ENCODE measurements at regions not wholly inside any gene's neighbourhood (a gene's known extent, or its start where the extent isn't known, plus 50 kb on each side); places are given as distances from the start of the nearest gene placed in this dataset.

- H3K36me3 Mint-ChIP-seq (ENCODE audit: low read depth) = peaks cover 79% of the 10 kb centered on the region
- H3K4me1 Mint-ChIP-seq = peaks cover 93% of the 10 kb centered on the region
- no peak for DNase-seq
- H3K9me3 Mint-ChIP-seq = no peaks in the 10 kb centered on the region
- no peak for ATAC-seq
- H3K4me3 Mint-ChIP-seq = no peak overlapping the region
- H3K27ac Mint-ChIP-seq = peak overlapping the region; percentile 94
- no peaks in the 10 kb centered on the region for H3K27me3 Mint-ChIP-seq
These were observed 170.2 kb upstream of the KLF14 start for GRCh38 chr7:130904031-130904757.

GRCh38 chr7:130904792-130905191 is 170.8 kb upstream of the KLF14 start:
- H3K9me3 Mint-ChIP-seq = no peaks in the 10 kb centered on the region
- H3K27me3 Mint-ChIP-seq = no peaks in the 10 kb centered on the region
- DNase-seq (no peak), ATAC-seq (no peak)
- peaks cover 79% of the 10 kb centered on the region for H3K36me3 Mint-ChIP-seq (ENCODE audit: low read depth)
- peaks cover 93% of the 10 kb centered on the region for H3K4me1 Mint-ChIP-seq
- no peak overlapping the region for H3K4me3 Mint-ChIP-seq
- H3K27ac Mint-ChIP-seq = peak overlapping the region; percentile 94

GRCh38 chr7:130906575-130906974 is 172.6 kb upstream of the KLF14 start:
- H3K27me3 Mint-ChIP-seq = no peaks in the 10 kb centered on the region
- no peaks in the 10 kb centered on the region for H3K9me3 Mint-ChIP-seq
- H3K27ac Mint-ChIP-seq = peak overlapping the region; percentile 94
- ATAC-seq = no peak
- no peak overlapping the region for H3K4me3 Mint-ChIP-seq
- no peak for DNase-seq
- peaks cover 80% of the 10 kb centered on the region for H3K36me3 Mint-ChIP-seq (ENCODE audit: low read depth)
- peaks cover 93% of the 10 kb centered on the region for H3K4me1 Mint-ChIP-seq

- peaks cover 93% of the 10 kb centered on the region for H3K4me1 Mint-ChIP-seq
- DNase-seq (no peak), ATAC-seq (no peak)
- H3K9me3 Mint-ChIP-seq = no peaks in the 10 kb centered on the region
- no peaks in the 10 kb centered on the region for H3K27me3 Mint-ChIP-seq
- peaks cover 80% of the 10 kb centered on the region for H3K36me3 Mint-ChIP-seq (ENCODE audit: low read depth)
- no peak overlapping the region for H3K4me3 Mint-ChIP-seq
- peak overlapping the region; percentile 70 for H3K27ac Mint-ChIP-seq
These were observed 173.4 kb upstream of the KLF14 start for GRCh38 chr7:130907439-130907838.

GRCh38 chr7:130908345-130909160 is 174.5 kb upstream of the KLF14 start:
- ATAC-seq = no peak
- no peaks in the 10 kb centered on the region for H3K9me3 Mint-ChIP-seq
- H3K27me3 Mint-ChIP-seq = no peaks in the 10 kb centered on the region
- peak overlapping the region; percentile 53 for H3K27ac Mint-ChIP-seq
- DNase-seq = no peak
- H3K36me3 Mint-ChIP-seq (ENCODE audit: low read depth) = peaks cover 78% of the 10 kb centered on the region
- H3K4me1 Mint-ChIP-seq = peaks cover 90% of the 10 kb centered on the region
- peak overlapping the region; percentile 82 for H3K4me3 Mint-ChIP-seq

GRCh38 chr7:130909161-130909836 is 175.3 kb upstream of the KLF14 start:
- H3K9me3 Mint-ChIP-seq = no peaks in the 10 kb centered on the region

GRCh38 chr7:130909881-130910672 is 176.1 kb upstream of the KLF14 start:
- H3K36me3 Mint-ChIP-seq (ENCODE audit: low read depth) = peaks cover 74% of the 10 kb centered on the region

More at GRCh38 chr7:130909161-130909836, 175.3 kb upstream of the KLF14 start:
- peak overlapping the region; percentile 82 for H3K4me3 Mint-ChIP-seq
- peaks cover 90% of the 10 kb centered on the region for H3K4me1 Mint-ChIP-seq
- DNase-seq (no peak), ATAC-seq (no peak)
- peak overlapping the region; percentile 99 for H3K27ac Mint-ChIP-seq
- peaks cover 76% of the 10 kb centered on the region for H3K36me3 Mint-ChIP-seq (ENCODE audit: low read depth)
- no peaks in the 10 kb centered on the region for H3K27me3 Mint-ChIP-seq

GRCh38 chr7:130910949-130911944 is 177.2 kb upstream of the KLF14 start:
- Mint-ChIP-seq H3K27me3 (no peaks in the 10 kb centered on the region), H3K36me3 (ENCODE audit: low read depth) (peaks cover 78% of the 10 kb centered on the region), H3K4me3 (peak overlapping the region; percentile 82)

More at GRCh38 chr7:130909881-130910672, 176.1 kb upstream of the KLF14 start:
- peak overlapping the region; percentile 99 for H3K27ac Mint-ChIP-seq
- H3K4me3 Mint-ChIP-seq = peak overlapping the region; percentile 82
- no peaks in the 10 kb centered on the region for H3K9me3 Mint-ChIP-seq
- H3K4me1 Mint-ChIP-seq = peaks cover 90% of the 10 kb centered on the region
- ATAC-seq (no peak), DNase-seq (no peak)
- no peaks in the 10 kb centered on the region for H3K27me3 Mint-ChIP-seq

GRCh38 chr7:130912082-130912861 is 178.3 kb upstream of the KLF14 start:
- H3K4me1 Mint-ChIP-seq = peaks cover 91% of the 10 kb centered on the region
- peak overlapping the region; percentile 82 for H3K4me3 Mint-ChIP-seq
- H3K27me3 Mint-ChIP-seq = no peaks in the 10 kb centered on the region
- peaks cover 78% of the 10 kb centered on the region for H3K36me3 Mint-ChIP-seq (ENCODE audit: low read depth)
- H3K9me3 Mint-ChIP-seq = no peaks in the 10 kb centered on the region
- H3K27ac Mint-ChIP-seq = peak overlapping the region; percentile 99
- DNase-seq = no peak
- ATAC-seq = no peak

More at GRCh38 chr7:130910949-130911944, 177.2 kb upstream of the KLF14 start:
- H3K9me3 Mint-ChIP-seq = no peaks in the 10 kb centered on the region
- DNase-seq (no peak), ATAC-seq (no peak)
- H3K4me1 Mint-ChIP-seq = peaks cover 90% of the 10 kb centered on the region
- H3K27ac Mint-ChIP-seq = peak overlapping the region; percentile 99

GRCh38 chr7:130912862-130913638 is 179.0 kb upstream of the KLF14 start:
- Mint-ChIP-seq H3K27me3 (no peaks in the 10 kb centered on the region), H3K4me1 (peaks cover 93% of the 10 kb centered on the region), H3K4me3 (peak overlapping the region; percentile 82), H3K27ac (peak overlapping the region; percentile 99), H3K9me3 (no peaks in the 10 kb centered on the region), H3K36me3 (ENCODE audit: low read depth) (peaks cover 80% of the 10 kb centered on the region)
- ATAC-seq (peak; percentile 84), DNase-seq (peak; percentile 78)

- peaks cover 82% of the 10 kb centered on the region for H3K36me3 Mint-ChIP-seq (ENCODE audit: low read depth)
- no peak for ATAC-seq
These were observed 179.9 kb upstream of the KLF14 start for GRCh38 chr7:130913639-130914553.

More at GRCh38 chr7:130913639-130914553, 179.9 kb upstream of the KLF14 start:
- Mint-ChIP-seq H3K9me3 (no peaks in the 10 kb centered on the region), H3K27ac (peak overlapping the region; percentile 99), H3K27me3 (no peaks in the 10 kb centered on the region), H3K4me3 (peak overlapping the region; percentile 82), H3K4me1 (peaks cover 97% of the 10 kb centered on the region)
- DNase-seq = no peak
